GM12892 (cell line): ENCODE measurements at regions not wholly inside any gene's neighbourhood (a gene's known extent, or its start where the extent isn't known, plus 50 kb on each side); places are given as distances from the start of the nearest gene placed in this dataset.

ENCODE experiments used
- POLR2A ChIP-seq: IDR thresholded peaks from 2 replicates; pipeline ENCODE4 v1.6.1; 2011; ENCODE audit warnings: low read depth, low read length, control low read depth
- POLR2AphosphoS5 ChIP-seq: IDR thresholded peaks from 2 replicates; pipeline ENCODE4 v1.6.1; 2011; ENCODE audit warnings: low read depth, low read length, control low read depth
- TAF1 ChIP-seq: IDR thresholded peaks from 2 replicates; pipeline ENCODE4 v1.6.1; 2011; ENCODE audit warnings: low read depth, mild to moderate bottlenecking, control low read depth, low read length, borderline replicate concordance

DNA sequence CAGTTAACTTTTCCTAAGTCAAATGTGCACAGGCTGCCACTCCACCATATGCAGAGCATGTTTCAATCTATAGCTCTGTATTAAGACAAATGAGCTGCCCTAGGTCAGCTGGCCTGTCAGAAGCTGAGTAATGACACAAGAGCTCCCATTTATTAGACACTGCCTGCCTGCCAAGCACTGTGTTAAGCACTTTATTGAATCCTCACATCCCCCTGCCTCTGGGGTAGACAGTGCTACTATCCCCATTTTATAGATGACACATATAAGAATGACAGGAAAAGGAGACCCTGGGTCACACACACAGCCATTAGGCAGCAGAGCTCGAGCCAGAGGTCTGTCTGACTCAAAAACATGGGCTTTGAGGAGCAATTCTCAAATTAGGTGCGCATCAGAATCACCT, 179.8 kb upstream of the PDE1C start:
- TF ChIP-seq POLR2AphosphoS5, result no peak
- TF ChIP-seq TAF1, result no peak
- no peak for TF ChIP-seq POLR2A
